RPMI7951 (cell line): ENCODE measurements at regions not wholly inside any gene's neighbourhood (a gene's known extent, or its start where the extent isn't known, plus 50 kb on each side); places are given as distances from the start of the nearest gene placed in this dataset.
A peak's percentile ranks its signal among the peaks of the same experiment; 100 is the strongest.
"Not testable (repeated sequence)": the region's sequence is repeated elsewhere in the genome, so short reads cannot be mapped to it uniquely, and the experiment has no call there.

Experiments
- DNase-seq: peaks from one replicate; pipeline ENCODE4 v3.0.0-alpha.2; 2012; ENCODE audit warnings: low read depth

DNA sequence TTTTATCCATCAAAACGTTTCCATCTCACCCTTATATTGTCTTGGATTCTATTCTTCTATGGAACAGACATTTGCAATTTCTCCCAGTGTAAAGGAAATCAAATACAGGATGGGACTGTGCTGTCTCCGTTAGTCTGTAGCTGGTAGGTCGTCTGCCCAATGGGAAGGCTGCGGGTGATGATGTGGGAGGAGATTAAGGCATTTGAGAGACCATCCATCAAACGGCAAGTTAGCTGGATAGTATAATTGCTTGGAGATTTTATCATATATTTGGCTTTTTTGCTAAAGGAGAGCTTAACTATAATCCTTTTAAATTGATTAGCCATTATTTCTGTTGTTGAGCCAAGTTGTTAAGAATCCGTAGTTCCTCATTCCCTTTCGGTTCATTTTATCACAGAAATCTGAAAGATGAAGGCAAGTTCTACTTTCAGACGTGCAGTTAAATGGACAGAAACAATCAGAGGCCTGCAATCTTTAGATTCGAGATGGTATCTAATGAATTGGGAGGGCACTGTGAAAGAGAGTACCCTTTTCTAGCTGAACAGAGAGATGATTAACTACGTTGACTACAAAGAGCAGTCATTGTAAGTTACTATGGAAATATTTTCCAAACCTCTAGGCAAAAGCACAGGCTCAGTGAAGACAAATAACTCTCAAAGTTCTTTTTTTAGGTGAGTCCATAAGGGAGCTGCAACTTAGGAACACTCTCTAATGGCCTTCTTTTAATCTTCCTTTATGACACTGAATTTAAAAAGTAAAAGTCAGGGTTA is 253.3 kb upstream of the KIAA1217 start:
- no peak for DNase-seq

DNA sequence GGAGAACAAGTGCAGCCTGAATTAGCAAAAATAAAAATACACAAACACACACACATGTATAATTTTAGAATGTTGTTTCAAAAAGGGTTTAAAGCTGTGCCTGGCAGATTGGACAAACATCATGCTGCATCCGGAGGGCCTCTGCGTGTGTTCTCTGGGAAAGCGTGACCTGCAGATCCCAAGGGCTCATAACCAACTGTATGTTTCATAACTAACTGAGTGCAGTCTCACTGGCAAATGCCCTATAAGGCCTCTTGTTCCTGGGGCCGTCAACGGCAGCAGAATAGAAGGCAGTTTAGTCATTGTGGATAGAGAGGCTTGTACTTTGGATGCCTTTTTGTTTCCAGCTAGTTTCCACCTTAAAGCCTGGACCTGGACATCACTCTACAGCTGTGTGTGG is 243.8 kb upstream of the KIAA1217 start:
- DNase-seq: no peak

DNA sequence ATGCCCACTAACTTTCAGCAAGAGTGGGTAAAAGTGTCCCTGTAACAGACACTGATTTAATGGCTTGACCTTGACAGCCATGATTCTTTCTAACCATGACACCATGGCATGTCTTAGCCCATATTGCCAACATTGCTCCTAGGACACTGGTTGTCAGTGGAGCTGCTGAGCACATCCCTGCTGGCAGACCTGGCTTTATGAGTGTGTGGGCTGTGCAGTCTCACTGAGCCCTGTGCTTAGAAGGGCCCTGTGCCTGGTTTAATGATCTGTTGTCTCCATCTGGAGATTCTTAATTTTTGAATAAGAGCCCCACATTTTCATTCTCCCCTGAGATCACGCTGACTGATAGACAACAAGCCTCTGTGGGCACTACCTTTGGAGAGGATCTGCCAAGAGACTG is 243.1 kb upstream of the KIAA1217 start:
- no peak for DNase-seq

DNA sequence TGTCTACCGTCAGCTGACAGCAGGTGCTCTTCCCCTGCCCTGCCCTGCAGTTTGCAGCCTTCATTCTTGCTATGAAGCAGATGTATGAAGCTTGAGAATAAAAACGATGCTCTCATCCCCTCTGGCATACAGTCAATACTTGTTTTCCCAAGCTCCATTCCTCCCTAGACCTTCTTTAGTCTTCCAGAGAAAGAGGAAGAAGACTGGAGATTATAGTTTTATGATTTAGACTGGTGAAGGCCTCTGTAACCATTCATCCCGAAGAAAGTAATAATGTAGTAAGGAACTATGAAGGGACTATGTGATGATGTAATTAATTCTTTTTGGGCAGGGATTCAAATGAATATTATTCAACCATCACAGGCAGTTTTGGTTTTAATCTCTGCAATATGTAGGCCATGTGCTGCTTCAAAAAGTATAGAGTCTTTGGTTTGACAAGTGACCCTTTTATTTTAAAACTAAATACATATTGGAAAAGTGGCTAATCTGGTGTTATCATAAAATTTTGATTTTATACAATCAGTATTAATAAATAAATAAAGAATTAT is 242.4 kb upstream of the KIAA1217 start:
- DNase-seq: no peak

DNA sequence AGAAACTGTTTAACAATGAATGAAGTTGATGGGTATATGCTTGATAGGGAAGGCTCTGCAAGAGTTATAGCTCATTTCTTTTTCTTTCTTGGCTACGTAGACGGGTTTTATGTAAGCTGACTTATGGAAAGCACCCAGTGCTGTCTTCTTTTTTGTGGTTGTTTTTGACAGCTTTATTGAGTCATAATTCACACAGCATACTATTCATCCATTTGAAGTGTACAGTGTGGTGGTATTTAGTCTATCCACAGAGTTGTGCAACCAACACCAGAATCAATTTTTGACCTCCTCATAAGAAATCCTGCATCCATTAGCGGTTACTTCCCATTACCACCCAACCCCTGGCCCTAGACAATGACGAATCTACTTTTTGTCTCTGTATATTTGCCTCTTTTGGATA is 240.6 kb upstream of the KIAA1217 start:
- peak; percentile 26 for DNase-seq

DNA sequence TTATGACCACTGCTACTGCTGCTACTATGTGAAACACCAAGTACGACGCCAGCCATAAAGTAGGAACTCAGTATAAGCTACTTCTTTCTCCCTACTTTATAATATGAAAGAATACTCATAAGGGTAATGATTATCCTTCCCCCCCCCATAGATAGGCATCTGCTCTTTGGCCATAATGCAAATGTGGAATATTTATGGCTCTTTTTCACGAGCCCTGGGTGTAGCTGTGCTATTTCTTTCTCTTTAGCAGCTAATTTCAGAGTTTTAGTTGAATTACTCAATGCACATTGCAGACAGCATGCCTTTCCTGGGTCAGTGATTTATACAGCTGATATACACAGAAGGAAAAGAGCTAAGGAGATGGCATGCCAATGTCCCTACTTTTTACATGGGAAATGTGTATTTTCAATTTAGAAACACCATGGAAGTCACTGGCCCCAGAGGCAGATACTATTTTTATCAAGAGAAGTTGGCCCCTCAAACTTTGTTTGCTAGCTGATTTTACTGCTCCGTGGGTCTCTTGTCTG is 234.1 kb upstream of the KIAA1217 start:
- no peak for DNase-seq

DNA sequence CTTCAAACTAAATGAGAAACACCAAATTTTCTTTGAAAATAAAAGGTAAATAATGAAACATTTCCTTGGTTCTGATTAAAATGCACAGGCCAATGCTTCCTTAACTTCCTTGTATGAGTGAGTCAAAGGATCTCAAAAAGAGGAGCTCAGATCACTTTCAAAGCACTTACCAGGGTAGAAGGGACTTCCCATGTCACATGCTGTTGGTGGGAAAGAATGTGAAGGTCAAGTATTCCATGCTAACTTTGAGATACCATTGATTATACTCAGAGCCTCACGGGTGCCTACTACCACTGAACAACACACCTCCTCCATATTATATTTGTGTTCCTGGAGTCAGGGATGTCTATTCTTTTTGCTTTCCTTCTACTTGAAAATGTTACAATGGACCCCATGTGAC is 233.5 kb upstream of the KIAA1217 start:
- DNase-seq: no peak

DNA sequence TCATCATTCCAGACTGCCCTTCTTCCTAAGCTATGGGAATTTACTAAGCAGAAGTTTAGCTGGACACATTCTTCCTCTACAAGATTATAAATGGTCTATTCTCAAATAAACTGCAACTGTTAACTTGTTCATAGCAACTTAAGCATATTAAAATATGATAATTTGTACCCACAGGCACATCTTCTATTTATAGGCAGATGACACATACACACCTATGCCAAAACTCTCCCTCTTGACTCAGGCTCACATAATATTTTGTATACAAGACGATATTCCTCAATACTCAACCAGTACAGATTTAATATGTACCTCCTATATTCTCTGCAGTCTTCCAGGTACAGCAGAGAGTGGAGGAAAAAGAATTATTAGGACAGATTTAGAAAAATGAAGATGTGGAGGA is 232.7 kb upstream of the KIAA1217 start:
- no peak for DNase-seq

DNA sequence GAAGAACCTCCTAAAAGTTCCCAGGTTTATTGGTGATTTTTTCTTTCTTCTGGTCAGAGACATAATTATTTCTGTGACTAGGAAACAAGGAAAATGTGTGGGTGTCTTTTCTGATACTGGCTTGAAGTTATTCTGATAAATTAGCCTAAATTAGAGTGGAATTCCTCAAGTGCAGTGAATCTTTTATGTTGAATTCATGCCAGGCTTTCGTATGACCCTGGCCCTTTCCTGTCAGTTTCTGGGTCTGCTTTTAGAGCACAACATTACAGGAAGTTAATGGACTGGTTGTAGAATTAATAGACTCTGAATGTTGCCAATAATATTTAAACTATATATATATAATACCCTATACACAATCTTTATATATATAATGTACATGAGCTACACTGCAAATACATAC is 230.6 kb upstream of the KIAA1217 start:
- DNase-seq: no peak

DNA sequence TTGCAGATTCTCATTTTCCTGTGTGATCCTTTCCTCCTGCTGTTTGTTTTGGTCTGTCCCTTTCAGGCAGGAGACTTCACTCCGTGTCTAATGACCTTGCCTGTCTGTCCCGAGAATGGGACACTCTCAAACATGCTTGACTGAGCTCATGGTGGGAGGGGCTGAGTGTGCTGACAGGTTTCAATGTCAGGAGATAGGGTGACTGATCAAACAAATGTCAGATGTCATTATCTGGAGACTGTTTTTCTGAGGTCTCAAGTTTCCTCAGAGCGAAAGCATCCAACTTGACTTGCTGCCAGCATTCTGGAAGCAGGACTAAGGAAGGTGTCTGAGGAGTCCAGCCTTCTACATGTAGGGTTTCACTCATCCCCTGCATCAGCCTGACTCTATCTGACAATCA is 228.8 kb upstream of the KIAA1217 start:
- DNase-seq: no peak

DNA sequence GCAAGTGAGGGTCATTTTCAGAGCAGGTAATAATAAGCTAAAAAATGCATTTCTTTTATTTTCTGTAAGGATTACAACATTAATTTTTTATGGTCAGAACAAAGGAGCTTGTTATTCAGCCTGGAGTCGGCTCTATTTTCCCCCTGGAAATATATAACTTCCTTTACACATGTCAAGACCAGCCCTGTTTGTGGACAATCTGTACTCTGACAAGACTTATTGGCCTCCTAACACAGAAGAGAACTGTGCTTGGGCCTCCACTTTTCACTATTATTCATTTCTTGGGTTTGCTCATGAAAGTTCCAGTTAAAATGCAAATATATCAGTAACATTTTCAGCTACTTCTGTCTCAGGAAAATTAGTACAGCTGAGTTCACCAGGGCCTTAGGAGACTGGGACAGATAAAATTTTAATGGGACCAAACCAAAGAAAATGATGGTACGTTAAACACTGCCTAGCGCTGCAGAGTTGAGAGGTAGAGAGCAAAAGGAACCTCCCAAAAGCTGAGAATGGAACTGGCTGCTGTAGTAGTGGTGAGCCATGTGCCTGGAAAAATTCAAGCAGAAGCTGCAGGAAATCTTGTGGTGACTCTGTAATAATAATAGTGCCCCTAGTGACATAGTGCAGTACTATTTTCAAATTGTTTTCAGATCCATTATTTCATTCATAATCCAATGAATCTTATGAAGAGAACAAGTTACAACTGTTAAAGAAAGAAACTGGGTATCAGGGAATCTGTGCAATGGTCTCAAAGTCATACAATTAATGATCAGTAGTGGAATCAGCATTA is 227.2 kb upstream of the KIAA1217 start:
- no peak for DNase-seq

DNA sequence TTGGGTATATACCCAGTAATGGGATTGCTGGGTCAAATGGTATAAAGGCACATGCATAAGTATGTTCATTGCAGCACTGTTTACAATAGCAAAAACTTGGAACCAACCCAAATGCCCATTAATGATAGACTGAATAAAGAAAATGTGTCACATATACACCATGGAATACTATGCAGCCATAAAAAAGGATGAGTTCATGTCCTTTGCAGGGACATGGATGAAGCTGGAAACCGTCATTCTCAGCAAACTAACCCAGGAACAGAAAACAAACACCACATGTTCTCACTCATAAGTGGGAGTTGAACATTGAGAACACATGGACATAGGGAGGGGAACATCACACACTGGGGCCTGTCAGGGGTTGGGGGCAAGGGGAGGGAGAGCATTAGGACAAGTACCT is 224.5 kb upstream of the KIAA1217 start:
- DNase-seq: not testable (repeated sequence)

DNA sequence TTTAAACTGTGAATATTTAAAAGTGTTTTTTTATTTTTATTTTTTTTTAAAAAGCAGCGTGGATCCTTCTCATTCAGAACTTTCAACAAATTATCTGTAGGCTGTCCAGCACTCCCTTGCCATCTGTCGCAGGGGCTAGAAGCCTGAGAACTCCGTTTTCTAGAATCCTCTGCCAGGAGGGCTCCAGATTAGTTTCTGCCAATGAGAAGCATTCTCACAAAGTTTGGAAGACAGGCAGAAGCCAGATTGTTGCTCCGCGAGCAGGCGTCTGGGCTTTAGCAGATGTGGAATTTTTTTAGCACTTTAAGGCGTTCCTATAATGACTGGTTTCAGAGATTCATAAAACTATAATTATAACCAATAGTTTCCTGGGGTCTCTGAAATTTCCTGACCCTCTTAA is 220.9 kb upstream of the KIAA1217 start:
- DNase-seq: no peak

DNA sequence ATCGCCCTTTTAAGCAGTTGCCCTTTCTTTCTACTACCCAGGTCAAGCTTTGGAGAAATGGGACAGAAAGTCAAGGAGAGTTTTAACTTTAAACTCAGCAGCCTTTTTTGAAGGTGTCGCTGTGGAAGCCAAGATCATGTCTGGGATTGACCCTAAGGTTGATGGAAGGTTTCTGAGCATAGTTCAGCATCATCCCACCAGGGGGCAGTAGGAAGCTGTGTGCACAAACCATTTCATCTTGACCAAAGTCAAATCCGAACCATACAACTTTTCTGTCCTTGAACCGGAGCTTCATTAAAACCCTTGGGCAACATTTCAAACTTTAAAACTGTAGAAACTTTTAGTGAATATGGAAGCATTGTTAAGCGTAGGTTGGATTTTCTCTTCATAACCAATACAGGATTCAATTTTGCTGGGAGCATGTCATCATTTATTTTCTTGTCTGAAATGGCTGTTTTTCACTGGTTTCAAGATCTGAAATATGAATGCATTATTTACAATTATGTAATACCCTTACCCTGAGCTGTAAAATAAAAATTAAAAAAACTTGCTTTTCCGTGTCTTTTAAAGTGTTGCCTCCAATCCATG is 214.4 kb upstream of the KIAA1217 start:
- DNase-seq: peak; percentile 50

DNA sequence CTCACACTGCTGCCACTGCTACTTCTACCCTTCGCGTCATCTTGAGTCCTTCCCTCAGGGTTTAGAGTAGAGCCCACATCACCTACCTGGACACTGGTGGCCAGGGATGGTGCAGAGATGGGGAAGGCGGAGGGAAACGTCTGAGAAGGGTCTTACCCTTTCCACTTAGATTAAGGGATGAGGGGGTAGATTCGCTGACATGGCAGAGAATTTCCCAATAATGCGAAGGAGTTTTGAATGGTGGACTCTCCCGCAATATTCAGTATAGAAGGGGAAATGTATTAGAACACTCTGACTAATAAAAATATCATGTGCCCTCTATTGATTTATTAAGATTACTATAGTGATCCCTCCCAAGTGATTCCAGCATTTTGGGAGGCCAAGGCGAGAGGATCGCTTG is 209.5 kb upstream of the KIAA1217 start:
- no peak for DNase-seq

DNA sequence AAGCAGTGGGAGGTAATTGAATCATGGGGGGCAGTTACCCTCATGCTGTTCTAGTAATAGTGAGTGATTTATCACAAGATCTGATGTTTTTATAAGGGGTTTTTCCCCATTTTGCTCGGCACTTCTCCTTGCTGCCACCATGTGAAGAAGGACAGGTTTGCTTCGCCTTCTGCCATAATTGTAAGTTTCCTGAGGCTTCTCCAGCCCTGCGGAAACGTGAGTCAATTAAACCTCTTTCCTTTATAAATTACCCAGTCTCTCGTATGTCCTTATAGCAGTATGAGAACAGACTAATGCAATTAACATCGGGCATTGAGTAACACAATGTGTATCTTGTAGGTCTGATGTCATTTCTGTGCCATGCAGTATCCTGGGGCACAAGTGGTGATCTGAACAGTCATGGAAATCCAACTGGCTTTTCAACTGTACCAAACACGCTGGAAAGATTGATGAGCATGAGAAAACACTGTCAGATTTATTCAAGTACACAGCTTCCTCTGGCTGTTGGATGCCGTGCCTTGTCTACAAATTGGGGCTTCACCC is 208.6 kb upstream of the KIAA1217 start:
- DNase-seq: peak; percentile 3

DNA sequence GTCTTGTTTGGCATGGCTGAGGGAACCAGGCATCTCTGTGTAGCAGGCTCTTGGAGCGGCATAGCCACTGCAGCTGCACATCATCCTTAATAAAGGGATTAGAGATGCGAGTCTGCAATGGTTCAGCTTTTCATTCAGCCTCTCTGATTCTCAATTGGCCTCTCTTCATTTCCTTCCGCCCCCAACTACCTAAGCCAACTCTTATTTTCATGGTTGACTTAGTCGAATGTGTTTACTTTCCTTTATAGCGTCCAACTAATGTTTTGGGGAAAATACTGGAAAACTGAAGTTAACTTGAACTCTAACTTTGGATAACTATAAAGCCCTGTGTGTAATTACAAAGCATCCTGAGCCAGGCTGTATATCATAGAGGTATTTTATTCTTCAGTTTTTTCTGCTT is 202.2 kb upstream of the KIAA1217 start:
- no peak for DNase-seq

DNA sequence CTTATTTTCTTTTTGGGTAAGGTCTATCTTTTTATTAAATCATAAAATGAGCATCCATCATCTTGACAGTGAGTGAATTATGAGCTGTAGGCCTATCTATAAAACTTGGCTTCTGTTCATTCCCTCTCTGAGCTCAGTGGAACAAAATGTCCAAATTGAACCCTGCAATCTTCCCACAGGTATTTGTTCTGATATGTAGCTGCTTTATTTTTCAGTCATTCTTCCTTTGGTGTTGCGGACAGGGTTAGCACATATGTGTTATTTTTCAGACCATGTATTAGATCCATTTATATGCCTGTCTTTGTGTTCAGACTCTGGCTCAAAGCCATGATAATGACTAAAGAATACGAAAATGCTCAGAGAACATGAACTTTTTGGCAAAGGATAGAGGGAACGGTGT is 201.6 kb upstream of the KIAA1217 start:
- DNase-seq: no peak

DNA sequence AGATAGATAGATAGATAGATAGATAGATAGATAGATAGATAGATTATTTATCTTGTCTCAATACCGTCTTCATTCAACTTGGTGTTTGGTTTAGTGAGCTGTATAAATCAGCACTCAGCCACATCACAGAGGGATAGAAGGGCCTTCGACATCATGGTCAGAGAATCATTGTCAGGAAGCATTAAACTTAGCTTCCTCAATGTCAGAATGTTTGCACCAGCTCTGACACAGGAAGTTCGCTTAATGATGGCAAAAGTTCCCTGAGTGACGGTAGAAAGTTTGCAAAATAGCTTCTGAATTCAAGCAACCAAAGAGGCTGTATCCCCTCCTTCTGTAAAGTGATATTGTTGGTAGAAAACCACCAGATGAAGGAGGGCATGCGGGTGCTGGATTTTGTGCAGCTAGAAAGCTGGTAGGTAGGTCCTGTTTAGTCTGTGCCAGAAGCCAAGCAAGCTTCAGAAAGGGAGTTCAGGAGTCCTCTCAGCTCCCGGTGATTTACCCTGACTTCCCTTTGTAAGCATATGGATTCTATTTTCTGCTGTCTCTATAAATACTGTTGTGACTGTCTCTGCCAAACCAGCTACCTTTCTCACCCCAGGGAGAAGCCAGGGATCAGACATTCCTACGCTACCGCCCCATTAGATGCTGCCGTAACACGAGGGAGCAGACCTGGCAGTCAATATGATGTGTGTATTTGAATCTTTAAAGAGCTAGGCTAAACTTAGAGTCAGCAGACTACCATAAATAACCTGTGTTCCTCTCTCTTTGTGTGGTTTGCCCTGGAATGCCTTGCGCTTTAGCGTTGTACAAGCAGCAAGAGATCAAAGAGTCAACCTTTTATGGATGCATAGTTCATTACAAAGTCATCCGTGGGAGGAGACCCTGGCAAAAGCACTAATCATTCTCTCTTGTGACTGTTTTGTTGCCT is 200.5 kb upstream of the KIAA1217 start:
- DNase-seq: peak; percentile 80

DNA sequence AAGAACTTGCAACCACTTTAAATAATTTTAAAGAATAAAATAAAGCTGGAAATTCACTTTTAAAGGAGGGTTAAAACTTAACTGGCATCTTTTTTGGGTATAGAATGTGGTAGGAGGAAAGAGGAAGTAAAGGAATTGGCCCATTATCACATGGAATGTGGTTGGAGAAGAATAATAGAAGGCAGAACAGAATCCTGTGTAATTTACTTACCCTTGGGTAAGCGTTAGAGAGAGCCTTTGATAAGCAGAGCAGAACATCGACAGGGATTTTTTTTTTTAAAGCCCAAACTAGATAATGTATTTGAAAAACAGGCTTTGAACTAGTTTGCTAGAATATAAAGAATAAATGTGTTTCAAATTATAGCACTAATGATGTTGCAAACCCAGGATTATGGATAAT is 199.8 kb upstream of the KIAA1217 start:
- no peak for DNase-seq

DNA sequence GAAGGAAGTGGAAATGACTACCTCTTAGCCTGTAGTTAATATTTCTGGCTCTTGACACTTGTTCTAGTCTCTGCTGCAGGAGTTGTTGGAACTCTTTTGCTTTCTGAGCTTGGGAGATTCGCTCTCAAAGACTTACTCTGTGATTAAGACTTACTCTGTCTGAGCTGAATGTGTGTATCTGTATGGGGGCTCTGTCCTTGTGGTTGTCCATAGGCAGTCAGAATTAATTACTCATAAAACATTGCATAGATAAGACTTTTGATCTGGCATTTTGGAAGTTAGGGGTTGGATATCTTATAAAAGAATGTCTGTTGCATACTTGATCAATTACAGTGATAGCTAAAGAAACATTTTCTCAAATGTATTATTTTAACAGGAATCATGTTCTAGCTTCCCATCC is 199.2 kb upstream of the KIAA1217 start:
- no peak for DNase-seq
